Vagina (tissue), 2 donors: ENCODE measurements at regions not wholly inside any gene's neighbourhood (a gene's known extent, or its start where the extent isn't known, plus 50 kb on each side); places are given as distances from the start of the nearest gene placed in this dataset.

Experiments used
- CTCF ChIP-seq, 3 experiments: fragments of 450-650 bp in 2 of 3; fragments of 200-600 bp in 1 of 3; sonication (generic) in 1 of 3; IDR thresholded peaks; one replicate each; pipeline ENCODE4 v1.5.1; 2017 to 2019; ENCODE audit warnings: antibody characterized with exemption in 3 of 3, mild to moderate bottlenecking in 2 of 3, moderate library complexity in 2 of 3
- POLR2A ChIP-seq, 2 donors: fragments of 450-650 bp; IDR thresholded peaks; one replicate each; pipeline ENCODE4 v1.6.1; 2017; ENCODE audit warnings: antibody characterized with exemption in 2 of 2, mild to moderate bottlenecking in 2 of 2, moderate library complexity in 2 of 2

GRCh38 chr5:38790891-38791290, 54.9 kb upstream of the OSMR start:
- TF ChIP-seq POLR2A (IDR thresholded peaks at IDR 0.05) (no peak), CTCF (IDR thresholded peaks at IDR 0.05) (no peak)
